ENCODE measurements at regions not wholly inside any gene's neighbourhood (a gene's known extent, or its start where the extent isn't known, plus 50 kb on each side); places are given as distances from the start of the nearest gene placed in this dataset.

- no peak for DNase-seq (ENCODE audit: low read depth in 2 of 2)
- Histone ChIP-seq H3K36me3 (ENCODE audit: control insufficient read depth, insufficient read depth, low read length) (no peaks in the 10 kb centered on the region), H3K4me3 (replicated peaks in 1 of 4; ENCODE audit: control extremely low read depth in 1 of 4, insufficient read depth in 1 of 4, low read depth in 3 of 4, low read length in 4 of 4) (no peak overlapping the region), H3K27me3 (ENCODE audit: control insufficient read depth, insufficient read depth, low read length) (peaks cover 3% of the 10 kb centered on the region), H3K9ac (ENCODE audit: insufficient read depth, low read length) (no peak overlapping the region), H4K20me1 (ENCODE audit: control insufficient read depth, extremely low read depth, insufficient read depth, low read length) (no peaks in the 10 kb centered on the region), H3K4me2 (ENCODE audit: extremely low read depth, insufficient read depth, low read length) (no peak overlapping the region), H3K79me2 (ENCODE audit: control insufficient read depth, insufficient read depth, low read length) (no peaks in the 10 kb centered on the region), H3K9me3 (ENCODE audit: control insufficient read depth, insufficient read depth, low read depth, low read length) (no peaks in the 10 kb centered on the region), H3K4me1 (ENCODE audit: control insufficient read depth, extremely low read depth, insufficient read depth, low read length) (no peaks in the 10 kb centered on the region), H2AFZ (ENCODE audit: low read length) (no peak overlapping the region), H3K27ac (ENCODE audit: insufficient read depth, low read length) (no peak overlapping the region)
- TF ChIP-seq CTCF (conservative IDR thresholded peaks at IDR 0.05 in 1 of 2, IDR thresholded peaks at IDR 0.05 in 1 of 2; ENCODE audit: low read depth in 1 of 2, low read length in 2 of 2) (no peak), EZH2 (IDR thresholded peaks at IDR 0.05; ENCODE audit: low read length, missing control alignments) (no peak)
These were observed 87.0 kb upstream of the SDK1 start for GRCh38 chr7:3214090-3214413.

- TF ChIP-seq CTCF (conservative IDR thresholded peaks at IDR 0.05 in 1 of 2, IDR thresholded peaks at IDR 0.05 in 1 of 2; ENCODE audit: low read depth in 1 of 2, low read length in 2 of 2): no peak
- TF ChIP-seq EZH2 (IDR thresholded peaks at IDR 0.05; ENCODE audit: low read length, missing control alignments): no peak
- no peak overlapping the region for H3K4me2 ChIP-seq (ENCODE audit: extremely low read depth, insufficient read depth, low read length)
- DNase-seq (ENCODE audit: low read depth in 2 of 2): no peak
- H3K4me1 ChIP-seq (ENCODE audit: control insufficient read depth, extremely low read depth, insufficient read depth, low read length): no peaks in the 10 kb centered on the region
- H4K20me1 ChIP-seq (ENCODE audit: control insufficient read depth, extremely low read depth, insufficient read depth, low read length): no peaks in the 10 kb centered on the region
- H3K4me3 ChIP-seq (replicated peaks in 1 of 4; ENCODE audit: control extremely low read depth in 1 of 4, insufficient read depth in 1 of 4, low read depth in 3 of 4, low read length in 4 of 4): no peak overlapping the region
- no peaks in the 10 kb centered on the region for H3K36me3 ChIP-seq (ENCODE audit: control insufficient read depth, insufficient read depth, low read length)
- H3K79me2 ChIP-seq (ENCODE audit: control insufficient read depth, insufficient read depth, low read length): no peaks in the 10 kb centered on the region
- H3K9me3 ChIP-seq (ENCODE audit: control insufficient read depth, insufficient read depth, low read depth, low read length): no peaks in the 10 kb centered on the region
- H2AFZ ChIP-seq (ENCODE audit: low read length): no peak overlapping the region
- H3K27me3 ChIP-seq (ENCODE audit: control insufficient read depth, insufficient read depth, low read length): peaks cover 3% of the 10 kb centered on the region
- no peak overlapping the region for H3K9ac ChIP-seq (ENCODE audit: insufficient read depth, low read length)
- H3K27ac ChIP-seq (ENCODE audit: insufficient read depth, low read length): no peak overlapping the region
These were observed 85.1 kb upstream of the SDK1 start for GRCh38 chr7:3215624-3216585.

DNA sequence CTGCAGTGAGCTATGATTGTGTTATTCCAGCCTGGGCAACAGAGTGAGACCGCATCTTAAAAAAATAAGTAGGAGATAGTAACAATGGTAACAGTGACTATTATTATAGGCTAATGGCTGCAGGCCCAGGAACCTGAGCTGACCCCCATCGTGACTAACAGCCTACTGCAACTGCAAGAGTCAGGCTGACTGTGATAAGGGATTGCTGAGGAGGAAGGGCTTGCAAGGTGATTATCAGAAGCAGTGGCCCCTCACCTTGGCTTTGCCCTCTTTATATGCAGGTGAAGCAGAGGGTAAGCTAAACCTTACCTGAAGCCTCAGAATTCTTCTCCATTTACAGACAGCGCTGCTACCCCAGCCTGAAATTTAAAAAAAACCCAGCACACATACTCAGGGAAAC is 83.9 kb upstream of the SDK1 start:
- Histone ChIP-seq H3K9me3 (ENCODE audit: control insufficient read depth, insufficient read depth, low read depth, low read length) (no peaks in the 10 kb centered on the region), H3K79me2 (ENCODE audit: control insufficient read depth, insufficient read depth, low read length) (no peaks in the 10 kb centered on the region), H4K20me1 (ENCODE audit: control insufficient read depth, extremely low read depth, insufficient read depth, low read length) (no peaks in the 10 kb centered on the region), H2AFZ (ENCODE audit: low read length) (no peak overlapping the region), H3K4me2 (ENCODE audit: extremely low read depth, insufficient read depth, low read length) (no peak overlapping the region), H3K27me3 (ENCODE audit: control insufficient read depth, insufficient read depth, low read length) (peaks cover 3% of the 10 kb centered on the region), H3K9ac (ENCODE audit: insufficient read depth, low read length) (no peak overlapping the region), H3K4me1 (ENCODE audit: control insufficient read depth, extremely low read depth, insufficient read depth, low read length) (no peaks in the 10 kb centered on the region), H3K36me3 (ENCODE audit: control insufficient read depth, insufficient read depth, low read length) (no peaks in the 10 kb centered on the region), H3K4me3 (replicated peaks in 1 of 4; ENCODE audit: control extremely low read depth in 1 of 4, insufficient read depth in 1 of 4, low read depth in 3 of 4, low read length in 4 of 4) (no peak overlapping the region), H3K27ac (ENCODE audit: insufficient read depth, low read length) (no peak overlapping the region)
- TF ChIP-seq CTCF (conservative IDR thresholded peaks at IDR 0.05 in 1 of 2, IDR thresholded peaks at IDR 0.05 in 1 of 2; ENCODE audit: low read depth in 1 of 2, low read length in 2 of 2) (no peak), EZH2 (IDR thresholded peaks at IDR 0.05; ENCODE audit: low read length, missing control alignments) (no peak)
- DNase-seq (ENCODE audit: low read depth in 2 of 2): peak; percentile 36 to 75

Data from fibroblast of lung (primary cell).